GM19023 (cell line): ENCODE measurements at regions not wholly inside any gene's neighbourhood (a gene's known extent, or its start where the extent isn't known, plus 50 kb on each side); places are given as distances from the start of the nearest gene placed in this dataset.
"Not testable (repeated sequence)": the region's sequence is repeated elsewhere in the genome, so short reads cannot be mapped to it uniquely, and the experiment has no call there.

ENCODE experiments used
- ATAC-seq: cut with Tn5 transposase; IDR thresholded peaks from one replicate; pipeline ENCODE4 v1.9.1; 2021; ENCODE audit warnings: mild to moderate bottlenecking, moderate library complexity; ENCODE audit not compliant: unreplicated experiment

GRCh38 chr2:17460371-17461086, 57.7 kb downstream of the RAD51AP2 start:
- ATAC-seq, result no peak

GRCh38 chr2:17455343-17455742, 62.9 kb downstream of the RAD51AP2 start:
- ATAC-seq, result no peak

- not testable (repeated sequence) for ATAC-seq
These were observed 72.0 kb downstream of the RAD51AP2 start for GRCh38 chr2:17446191-17446590.

- no peak for ATAC-seq
These were observed 72.5 kb downstream of the RAD51AP2 start for GRCh38 chr2:17445744-17446143.

DNA sequence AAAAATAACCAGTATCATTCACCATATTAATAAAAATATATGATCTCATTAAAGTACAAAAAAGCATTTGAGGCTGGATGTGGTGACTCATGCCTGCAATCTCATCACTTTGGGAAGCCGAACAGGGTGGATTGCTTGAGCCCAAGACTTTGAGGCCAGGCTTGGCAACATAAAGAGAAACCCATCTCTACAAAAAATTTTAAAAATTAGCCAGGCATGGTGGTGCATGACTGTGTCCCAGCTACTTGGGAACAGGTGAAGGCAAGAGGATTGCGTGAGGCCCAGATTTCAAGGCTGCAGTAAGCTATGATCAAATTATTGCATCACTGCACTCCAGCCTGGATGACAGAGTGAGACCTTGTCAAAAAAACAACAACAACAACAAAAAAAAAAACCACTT, 75.9 kb downstream of the RAD51AP2 start:
- no peak for ATAC-seq

DNA sequence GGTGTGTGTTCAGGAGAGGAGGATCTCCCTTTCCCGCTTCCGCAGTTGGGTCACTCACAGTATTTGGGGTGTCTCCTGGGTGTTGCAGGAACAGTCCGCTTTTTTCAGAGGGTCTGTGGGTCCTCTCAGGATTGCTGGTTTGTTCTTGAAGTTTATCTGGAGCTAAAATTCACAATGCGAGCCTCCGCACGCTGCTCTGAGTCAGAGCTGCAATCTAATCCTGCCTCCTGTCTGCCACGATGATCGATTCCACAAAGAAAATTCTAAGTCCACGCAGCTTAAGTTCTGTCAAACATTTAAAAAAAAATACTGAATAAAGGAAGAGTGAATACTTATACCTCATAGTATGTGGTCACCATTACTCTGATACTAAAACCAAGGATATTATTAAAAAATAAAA, 76.5 kb downstream of the RAD51AP2 start:
- no peak for ATAC-seq

GRCh38 chr2:17441055-17441771, 77.0 kb downstream of the RAD51AP2 start:
- ATAC-seq, result no peak

GRCh38 chr2:17430326-17430725, 87.9 kb downstream of the RAD51AP2 start:
- ATAC-seq, result no peak

DNA sequence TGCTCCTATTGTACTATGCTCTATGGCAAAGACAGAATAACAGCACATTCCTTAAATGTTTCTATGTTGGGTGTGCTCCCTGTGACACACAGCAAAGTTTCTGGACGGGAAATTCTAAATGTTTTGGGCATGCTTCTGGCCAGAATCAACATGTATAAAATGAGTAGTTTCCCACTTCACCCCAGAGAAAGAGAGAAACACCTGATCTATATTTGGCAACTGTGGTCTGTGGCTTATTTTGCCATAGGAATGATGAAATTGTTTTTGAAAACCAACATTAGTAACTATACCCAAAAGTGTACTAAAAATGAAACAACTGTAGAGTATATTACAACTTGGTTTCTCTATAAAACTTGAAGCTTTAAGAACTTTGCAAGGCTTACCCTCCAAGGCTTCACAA, 89.1 kb downstream of the RAD51AP2 start:
- no peak for ATAC-seq

- no peak for ATAC-seq
These were observed 90.8 kb downstream of the RAD51AP2 start for GRCh38 chr2:17427401-17427800.

DNA sequence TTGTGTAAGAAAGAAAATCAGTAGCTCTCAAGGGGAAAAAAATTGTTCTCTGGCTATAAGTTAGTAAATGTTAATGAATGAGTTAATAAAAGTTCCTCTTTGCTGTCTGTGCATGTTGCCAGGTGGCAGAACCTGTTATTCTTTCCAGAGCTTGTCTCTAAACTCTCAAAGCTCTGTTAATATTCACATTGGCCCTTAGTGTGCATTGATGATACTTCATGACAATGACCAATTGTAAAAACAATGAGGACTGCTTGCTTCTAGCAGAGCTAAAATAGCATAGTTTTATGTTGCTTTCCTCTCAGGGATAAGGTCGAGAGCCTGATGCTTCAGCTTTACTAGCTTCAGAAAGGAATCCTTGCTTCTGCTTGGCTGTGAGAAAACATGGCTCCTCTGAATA, 91.5 kb downstream of the RAD51AP2 start:
- no peak for ATAC-seq

DNA sequence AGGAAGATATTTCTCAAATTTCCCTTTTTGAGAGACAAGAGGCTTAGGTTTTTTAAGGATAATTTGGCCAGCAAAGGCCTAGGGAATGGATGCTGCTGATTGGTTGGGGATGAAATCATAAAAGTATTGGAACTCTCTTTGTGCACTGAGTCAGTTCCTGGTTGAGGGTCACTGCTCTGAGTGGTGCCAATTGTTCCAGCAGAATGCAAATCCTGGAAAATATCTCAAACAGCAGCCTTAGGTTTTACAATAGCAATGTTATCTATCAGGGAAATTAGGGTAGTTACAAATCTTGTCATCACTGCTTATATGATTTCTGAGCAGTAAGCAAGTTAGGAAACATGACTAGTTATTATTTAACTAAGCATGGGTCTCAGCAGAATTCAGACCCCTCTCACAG, 96.2 kb downstream of the RAD51AP2 start:
- no peak for ATAC-seq

GRCh38 chr2:17416884-17417391, 101.3 kb downstream of the RAD51AP2 start:
- ATAC-seq, result no peak

DNA sequence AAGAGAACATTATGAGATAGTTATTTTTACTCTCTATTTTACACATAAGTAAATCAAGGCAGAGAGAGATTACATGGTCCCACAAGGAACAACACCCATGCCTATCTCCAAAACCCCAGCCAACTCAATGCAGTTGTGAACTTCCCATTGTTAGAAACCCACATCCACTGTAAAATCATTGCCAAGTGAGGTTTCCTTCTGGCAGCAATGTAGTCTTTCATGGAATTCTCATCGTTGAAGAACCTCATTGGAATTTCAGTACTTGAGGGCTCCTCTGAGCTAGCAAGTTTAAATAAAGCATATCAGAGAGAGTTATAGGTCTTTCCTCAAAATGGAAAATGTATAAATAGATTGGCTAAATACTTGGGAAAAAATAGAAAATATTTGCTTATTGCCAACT, 105.2 kb downstream of the RAD51AP2 start:
- ATAC-seq, result no peak

GRCh38 chr2:17401096-17401495, 117.1 kb downstream of the RAD51AP2 start:
- no peak for ATAC-seq

GRCh38 chr2:17398770-17399169, 119.5 kb downstream of the RAD51AP2 start:
- ATAC-seq, result no peak

GRCh38 chr2:17388798-17389197, 129.4 kb downstream of the RAD51AP2 start:
- no peak for ATAC-seq

DNA sequence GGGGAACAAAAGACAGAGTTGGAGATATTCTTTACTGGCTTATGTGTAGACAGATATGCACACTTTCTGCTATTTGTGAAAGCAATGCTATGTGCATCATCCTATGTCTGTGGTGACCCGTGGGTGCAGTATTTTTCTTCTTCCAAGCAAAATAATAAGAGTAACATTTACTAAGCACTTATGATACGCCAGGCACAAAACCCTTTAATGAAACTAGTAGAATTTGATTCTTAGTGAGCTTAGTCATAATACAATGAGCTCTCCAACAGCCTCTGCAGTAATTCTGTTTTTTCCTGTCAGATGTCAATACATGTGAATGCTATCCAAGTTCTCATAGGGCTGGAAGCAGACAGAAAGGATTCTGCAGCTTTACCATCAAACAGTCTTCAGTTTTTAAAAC, 130.6 kb downstream of the RAD51AP2 start:
- no peak for ATAC-seq

DNA sequence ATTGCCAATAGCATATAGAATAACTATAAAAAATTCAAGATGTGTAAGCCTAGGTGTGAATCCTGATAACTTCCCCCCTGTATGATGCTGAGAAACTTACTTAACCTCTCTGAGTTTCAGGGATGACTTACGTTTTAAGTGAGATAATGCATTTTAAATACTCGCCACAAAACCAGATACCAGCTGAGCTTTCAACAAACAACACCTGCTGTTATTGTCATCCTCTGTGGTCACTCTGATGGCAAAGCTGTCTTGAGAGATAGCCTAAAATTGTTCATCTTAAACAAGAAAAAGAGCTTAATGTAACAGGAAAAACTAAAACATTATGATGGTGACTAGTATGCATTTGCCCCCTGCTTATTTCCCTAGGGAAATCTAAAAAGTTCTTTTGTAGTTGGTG, 131.5 kb downstream of the RAD51AP2 start:
- ATAC-seq, result no peak

GRCh38 chr2:17380003-17380402, 138.2 kb downstream of the RAD51AP2 start:
- no peak for ATAC-seq

DNA sequence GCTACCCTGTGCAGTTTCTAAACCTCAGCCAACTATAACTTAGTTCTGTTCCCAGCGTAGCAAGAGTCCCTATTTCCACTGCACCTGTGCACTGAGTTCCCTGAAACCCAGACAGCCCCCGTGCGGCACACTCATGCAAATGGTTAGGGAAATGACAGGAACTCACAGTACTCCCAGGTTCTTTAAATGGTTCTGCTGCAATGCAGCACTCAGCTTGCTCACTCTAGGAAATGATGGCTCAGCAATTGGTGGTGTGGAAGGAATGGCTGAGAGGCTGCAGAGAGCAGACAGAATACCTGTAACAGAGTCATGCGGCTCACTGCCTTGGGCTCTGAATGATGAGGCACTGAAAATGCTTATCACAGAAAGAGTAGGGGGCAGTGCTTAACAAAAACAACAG, 143.0 kb downstream of the RAD51AP2 start:
- no peak for ATAC-seq

GRCh38 chr2:17373741-17374140, 144.5 kb downstream of the RAD51AP2 start:
- ATAC-seq, result no peak
